OCI-M2 (cell line): ENCODE measurements at regions not wholly inside any gene's neighbourhood (a gene's known extent, or its start where the extent isn't known, plus 50 kb on each side); places are given as distances from the start of the nearest gene placed in this dataset.
A peak's percentile ranks its signal among the peaks of the same experiment; 100 is the strongest.
"Not testable (repeated sequence)": the region's sequence is repeated elsewhere in the genome, so short reads cannot be mapped to it uniquely, and the experiment has no call there.

Experiments used
- DNase-seq: peaks from one replicate; lab custom pipeline; 2025; ENCODE audit not compliant: unreplicated experiment; lab: John Stamatoyannopoulos, UW

DNA sequence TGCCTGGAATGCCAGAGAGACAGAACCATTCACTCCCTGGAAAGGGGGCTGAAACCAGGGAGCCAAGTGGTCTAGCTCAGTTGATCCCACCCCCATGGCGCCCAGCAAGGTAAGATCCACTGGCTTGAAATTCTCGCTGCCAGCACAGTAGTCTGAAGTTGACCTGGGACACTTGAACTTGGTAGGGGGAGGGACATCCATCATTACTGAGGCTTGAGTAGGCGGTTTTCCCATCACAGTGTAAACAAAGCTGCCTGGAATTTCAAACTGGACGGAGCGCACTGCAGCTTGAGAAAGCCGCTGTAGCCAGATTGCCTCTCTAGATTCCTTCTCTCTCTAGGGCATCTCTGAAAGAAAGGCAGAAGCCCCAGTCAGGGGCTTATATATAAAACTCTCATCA, 310.7 kb upstream of the DPPA4 start:
- no peak for DNase-seq

DNA sequence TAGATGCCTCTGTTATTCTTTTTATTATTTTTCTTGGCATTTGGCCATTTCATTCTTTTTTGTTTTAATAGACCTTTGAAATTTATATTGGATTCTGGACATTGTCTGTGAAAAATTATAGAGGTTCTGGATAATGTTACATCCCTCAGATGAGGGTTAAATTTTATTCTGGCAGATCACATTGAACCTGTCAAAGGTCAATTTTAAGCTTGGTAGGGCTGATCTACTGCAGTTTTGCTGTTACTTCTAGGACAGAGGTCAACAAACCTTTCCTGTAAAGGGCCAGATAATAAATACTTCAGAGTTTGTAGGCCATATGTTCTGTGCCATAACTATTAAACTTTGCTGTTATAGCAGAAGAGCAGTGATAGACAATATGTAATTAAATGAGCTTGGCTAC, 318.9 kb upstream of the DPPA4 start:
- no peak for DNase-seq

DNA sequence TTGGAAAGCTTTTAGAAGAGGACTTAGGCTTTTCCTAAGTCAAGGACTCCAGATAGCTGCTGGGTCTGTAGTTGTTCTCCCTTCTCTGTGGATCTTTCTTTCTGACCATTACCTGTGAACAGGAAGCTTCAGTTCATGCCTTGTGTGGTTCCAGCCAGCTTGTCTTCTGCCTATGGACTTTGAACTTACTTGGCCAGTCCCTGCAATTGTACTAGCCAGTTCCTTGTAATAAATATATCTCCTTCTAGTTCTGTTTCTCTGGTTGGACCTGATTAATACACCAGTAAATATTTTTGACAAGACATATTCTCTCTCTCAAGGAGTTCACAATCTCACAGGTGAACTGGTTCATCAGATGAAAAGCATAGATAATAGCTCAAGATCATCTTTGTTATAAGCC, 341.3 kb upstream of the DPPA4 start:
- DNase-seq = no peak

DNA sequence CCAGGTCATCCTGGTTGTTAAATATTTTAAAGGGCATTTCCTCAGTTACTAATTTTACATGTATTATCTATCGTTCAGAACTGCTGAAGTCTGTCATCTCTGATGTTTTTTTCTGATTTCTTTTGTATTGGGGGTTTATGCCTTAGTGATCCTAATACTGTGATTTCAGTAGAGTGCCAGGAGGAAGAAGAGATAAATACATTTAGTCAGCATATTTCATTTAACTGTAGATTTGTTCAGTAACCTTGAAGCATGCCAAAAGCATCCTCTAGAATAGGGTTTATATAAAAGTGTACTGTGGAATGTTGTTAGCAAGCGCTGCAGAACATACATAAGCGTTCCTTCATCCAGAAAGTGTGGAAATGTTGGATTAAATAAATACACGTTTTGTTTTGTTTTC, 342.3 kb upstream of the DPPA4 start:
- no peak for DNase-seq

DNA sequence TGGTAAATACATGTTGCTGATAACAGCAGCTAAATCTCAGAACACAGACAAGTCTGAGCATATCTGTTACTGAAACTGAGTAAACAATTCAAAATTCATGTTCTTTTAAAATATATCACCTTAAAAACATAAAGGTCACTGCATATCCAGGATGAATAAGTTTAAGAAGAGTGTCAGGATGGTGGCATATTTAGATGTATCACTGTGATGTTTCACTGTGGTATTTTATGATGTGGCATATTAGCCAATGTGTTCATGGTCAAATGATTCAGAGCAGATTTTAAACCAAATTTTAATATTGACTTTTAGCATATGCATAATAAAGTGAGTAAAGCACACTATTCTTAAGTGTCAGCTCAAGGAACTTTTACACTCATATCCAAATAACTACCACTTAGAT, 346.4 kb upstream of the DPPA4 start:
- DNase-seq = no peak

DNA sequence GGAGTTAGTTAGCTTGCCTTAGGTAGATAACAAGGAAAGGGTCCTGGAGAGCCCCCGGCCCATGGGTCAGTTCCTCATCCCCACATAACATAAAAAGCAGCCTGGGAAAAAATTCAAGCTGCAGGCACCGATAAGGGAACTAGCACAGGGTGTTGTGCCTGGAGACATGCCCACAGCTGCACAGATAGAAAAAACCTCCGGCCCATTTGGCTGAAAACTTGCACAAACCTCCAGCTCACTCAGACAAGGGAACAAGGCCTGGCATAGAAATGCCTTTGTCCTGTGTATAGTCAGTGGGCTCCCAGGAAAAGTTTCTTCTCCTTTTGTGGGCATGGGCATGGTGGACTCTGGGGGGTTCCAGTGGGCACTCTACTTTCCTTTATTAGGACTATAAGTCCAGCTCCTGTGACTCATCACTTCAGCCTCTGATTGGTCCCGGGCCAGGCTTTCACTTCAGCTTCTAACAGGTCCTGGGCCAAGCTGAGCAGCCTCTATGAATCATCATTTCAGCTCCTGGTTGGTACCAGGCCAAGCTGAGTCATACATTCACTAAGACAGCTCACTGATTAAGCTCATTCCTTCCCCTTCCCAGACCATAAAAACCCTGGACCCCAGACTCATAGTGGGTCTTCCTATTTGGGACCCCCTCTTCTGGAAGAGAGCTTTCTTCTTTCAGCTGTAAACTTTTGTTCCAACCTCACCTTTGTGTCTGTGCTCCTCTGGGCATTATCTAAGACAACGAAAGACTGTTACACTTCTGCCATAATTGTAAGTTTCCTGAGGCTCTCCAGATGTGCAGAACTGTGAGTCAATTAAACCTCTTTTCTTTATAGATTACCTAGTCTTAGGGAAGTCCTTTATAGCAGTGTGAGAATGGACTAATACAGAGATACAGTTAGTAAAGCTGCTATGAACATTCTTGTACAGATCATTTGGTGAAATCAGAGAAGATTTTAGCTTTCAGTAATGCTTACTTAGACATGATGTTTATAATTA, 348.0 kb upstream of the DPPA4 start:
- DNase-seq = no peak

DNA sequence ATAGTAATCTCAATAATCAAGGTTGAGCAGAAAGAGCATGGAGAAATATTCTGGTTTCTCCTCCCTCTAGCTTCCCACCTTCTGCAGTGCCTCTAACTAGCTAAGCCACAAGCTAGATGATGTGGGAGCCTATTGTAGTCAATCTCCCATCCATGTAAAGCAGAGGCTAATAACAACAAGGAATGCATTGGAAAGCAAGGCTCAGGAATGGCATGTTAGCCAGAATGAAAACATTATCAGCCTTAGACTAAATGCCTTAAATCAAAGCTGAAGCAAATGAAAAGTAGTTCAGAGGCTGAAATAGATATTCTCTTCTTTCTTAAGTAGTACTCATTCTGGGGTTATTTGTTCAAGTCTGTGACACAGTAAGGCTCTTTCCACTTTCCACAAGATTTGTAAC, 350.3 kb upstream of the DPPA4 start:
- no peak for DNase-seq

DNA sequence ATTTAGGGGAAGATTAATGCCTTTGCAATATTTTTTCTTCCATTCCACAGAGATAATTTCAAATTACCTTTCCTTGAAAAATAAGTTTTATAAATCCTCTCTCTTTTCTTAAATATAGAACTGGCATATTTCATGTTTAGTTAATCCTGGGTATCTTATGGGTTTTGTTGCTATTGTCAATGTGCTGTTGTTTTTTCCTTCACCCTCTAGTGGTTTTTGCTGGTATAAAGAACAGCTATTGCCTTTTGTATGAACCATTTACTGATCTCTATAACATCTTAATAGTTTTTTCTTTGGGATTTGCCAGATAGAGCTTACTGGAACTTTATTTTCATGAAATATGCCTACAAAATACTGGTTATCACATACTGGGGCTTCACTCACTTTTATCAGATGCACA, 359.6 kb upstream of the DPPA4 start:
- DNase-seq = no peak

DNA sequence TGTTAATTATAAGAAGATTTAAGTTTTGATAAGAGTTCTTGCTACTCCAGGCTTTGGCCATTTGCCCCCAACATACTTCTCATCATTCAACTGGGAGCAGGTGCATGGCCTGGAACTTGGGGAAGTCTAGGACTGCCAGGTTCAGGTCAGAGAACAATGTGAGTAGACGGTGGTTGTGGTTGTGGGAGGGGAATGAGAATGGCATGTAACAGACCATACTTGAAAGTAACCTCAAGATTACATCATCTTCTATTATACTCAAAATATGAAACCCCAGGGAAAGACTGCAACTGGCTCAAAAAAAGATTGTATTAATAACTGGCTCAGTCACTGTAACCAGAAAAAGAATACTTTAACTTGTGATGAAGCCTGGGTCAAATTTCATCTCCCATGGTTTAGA, 364.9 kb upstream of the DPPA4 start:
- no peak for DNase-seq

DNA sequence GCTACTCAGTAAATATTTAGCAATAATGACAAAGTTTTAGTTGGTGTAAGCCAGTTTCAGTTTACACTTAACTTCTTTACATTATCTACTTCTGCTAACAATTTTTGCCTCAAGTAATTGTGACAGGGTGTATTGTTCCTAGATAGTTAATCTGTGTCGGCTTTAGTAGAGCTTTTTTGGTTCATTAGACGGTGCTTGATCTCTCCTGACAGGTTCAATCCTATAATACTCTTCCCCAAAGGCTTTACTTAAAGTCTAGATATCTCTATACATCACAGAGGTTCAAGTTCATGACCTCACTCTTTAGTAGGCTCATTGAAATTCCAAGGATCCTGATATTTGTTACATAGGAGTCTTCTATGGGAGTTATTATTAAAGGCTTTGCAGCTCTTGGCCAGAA, 365.6 kb upstream of the DPPA4 start:
- no peak for DNase-seq

DNA sequence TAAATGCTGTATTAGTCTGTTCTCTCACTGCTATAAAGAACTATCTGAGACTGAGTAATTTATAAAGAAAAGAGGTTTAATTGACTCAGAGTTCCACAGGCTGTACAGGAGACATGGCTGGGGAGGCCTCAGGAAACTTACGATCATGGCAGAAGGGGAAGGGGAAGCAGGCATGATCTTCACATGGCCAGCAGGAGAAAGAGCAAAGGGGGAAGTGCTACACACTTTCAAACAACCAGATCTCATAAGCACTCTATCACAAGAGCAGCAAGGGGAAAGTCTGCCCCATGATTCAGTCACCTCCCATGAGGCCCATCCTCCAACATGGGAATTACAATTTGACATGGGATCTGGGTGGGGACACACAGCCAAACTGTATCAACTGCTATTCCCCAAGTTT, 367.8 kb upstream of the DPPA4 start:
- DNase-seq = not testable (repeated sequence)

DNA sequence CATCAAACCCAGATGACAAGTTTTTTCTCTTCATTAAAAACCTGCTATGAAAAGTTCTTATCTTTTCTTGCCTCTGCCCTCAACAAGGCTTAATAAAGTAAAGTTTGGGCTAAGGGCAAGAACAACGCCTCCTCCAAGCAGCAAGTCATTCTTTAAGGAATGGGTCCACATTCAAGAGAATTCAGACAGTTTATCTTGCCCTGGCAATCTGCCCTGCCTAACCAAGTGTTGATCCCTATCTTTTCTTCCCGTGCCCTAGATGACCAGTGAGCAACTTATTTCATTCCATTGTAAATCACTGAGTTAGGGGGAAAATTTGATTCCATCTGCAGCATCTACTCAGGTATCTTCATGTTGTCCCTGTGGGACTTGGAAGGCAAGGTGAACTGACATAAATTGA, 370.3 kb upstream of the DPPA4 start:
- DNase-seq = no peak

DNA sequence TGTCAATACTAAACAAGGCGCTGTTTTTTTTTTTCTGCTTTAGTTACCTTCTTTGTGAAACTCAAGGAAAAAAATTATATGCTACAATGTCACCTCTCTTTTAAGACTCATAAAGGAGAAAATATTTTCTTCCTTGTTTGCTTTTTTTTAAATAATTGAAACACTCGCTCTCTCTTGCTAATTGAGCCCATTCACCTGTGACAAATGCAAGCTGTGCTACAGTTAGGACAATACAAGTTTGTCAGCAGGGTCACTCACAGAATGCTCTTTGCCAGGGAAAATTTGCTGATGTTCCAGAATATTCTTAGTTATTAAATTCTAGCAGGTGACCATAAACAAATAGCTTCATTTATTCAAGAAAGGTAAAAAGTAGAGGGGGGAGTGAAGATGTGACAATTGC, 375.9 kb upstream of the DPPA4 start:
- no peak for DNase-seq

DNA sequence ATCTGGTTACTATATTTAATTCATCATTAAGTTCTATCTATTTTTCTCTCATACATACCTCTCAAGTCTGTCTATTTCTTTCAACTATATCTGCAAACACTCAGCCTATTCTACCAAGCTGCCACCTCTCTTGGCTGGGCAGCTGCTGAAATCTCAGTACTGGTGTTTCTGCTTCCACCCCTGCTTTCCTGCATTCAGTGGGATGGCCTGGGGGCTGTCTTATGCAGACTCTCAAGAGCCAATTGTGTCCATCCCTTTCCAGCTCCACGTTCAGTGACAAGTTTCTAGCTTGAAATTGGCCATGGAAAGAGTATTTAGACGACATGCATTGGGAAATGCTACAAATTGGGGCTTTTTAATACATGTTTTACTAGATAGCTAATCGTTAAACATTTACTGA, 378.4 kb upstream of the DPPA4 start:
- DNase-seq = no peak

DNA sequence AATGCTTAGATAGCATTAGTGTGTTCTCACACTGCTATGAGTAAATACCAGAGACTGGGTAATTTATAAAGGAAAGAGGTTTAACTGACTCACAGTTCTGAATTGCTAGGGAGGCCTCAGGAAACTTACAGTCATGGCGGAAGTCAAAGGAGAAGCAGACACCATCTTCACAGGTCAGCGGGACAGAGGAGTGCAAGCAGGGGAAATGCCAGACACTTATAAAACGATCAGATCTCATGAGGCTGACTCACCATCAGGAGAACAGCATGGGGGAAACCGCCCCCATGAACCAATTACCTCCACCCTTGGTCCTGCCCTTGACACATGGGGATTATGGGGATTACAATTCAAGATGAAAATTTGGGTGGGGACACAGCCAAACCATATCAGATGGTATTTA, 381.5 kb upstream of the DPPA4 start:
- no peak for DNase-seq

DNA sequence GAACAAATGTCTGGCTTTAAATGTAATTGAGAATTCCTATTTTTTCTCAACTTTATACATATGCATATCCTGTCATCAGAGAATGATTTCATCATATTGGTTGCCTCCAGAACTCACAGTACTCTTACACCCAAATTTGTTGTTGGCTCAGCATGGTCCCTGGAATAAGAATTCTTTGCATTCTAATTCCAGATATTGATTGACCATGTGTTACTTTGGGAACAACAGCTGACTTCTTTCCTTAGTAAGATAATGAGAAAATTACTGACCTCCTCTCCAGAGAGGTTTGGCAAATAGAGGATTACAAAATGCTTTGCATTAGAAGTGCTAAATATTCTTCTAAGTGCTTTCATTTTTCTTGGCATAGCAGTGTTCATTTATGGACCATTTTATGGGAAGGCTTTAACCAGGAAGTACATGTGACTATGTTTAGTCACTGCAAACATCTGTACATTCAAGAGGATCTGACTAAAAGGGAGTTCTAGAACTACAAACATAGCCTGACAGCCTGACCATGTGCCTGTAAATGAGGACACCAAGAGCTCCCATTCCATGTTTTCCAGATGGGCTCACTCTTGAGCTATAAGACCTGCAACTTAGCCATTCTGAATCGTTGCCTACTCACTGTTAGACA, 391.6 kb upstream of the DPPA4 start:
- no peak for DNase-seq

DNA sequence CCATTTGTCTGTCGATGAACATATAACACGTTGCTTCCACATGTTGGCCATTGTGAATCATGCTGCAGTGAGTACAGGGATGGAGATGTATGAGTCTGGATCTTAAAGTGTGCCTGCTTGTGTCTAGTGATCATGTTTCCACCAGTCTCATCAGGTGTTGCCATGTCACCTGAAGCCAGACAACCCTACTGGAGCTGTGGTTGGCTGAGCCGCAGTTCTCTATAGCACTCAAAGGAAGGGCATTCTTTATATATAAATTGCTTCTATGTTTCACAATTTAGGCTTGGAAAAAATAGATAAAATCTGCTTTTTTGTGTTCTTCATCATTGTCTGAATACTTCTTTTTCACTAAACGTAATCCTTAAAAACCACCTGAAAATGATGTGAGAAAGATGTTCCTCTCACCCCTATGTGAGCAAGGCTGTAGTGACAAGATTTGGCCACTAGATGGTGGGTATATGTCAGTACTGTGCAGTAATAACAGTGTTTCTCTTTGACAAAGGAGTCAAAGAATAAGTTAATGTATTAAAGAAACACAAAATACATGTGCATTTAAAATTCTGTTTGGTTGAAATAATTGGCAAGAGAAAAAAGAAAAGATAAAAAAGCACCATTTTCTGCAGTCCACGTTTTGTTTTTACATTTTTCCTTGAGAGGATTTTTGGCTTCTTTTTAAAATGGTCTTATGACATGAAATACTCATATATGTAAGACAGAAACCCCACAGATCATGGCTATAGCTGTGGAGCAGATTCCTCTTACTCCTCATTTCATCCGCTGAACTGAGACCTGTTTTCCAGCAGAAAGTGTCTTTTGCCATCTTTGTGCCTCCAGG, 394.5 kb upstream of the DPPA4 start:
- DNase-seq = peak; percentile 5

DNA sequence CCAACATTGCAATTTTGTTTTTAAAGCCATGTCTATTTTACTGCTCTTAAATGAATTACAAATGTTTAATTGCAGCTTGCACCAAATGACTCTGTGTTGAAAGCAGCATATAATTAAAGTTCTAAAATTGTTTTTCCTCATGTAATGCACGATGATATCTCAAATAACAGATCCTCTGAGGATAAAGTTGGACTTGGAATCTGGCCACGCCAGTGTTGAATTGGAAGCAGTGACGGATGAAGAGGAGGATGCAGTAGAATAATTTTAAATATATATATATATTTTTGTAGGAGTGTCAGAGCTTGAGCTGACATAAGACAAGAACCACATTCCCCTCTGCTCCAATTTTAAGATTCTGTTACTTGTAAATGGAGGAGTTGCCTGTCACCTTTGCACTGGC, 406.6 kb upstream of the DPPA4 start:
- DNase-seq = no peak

DNA sequence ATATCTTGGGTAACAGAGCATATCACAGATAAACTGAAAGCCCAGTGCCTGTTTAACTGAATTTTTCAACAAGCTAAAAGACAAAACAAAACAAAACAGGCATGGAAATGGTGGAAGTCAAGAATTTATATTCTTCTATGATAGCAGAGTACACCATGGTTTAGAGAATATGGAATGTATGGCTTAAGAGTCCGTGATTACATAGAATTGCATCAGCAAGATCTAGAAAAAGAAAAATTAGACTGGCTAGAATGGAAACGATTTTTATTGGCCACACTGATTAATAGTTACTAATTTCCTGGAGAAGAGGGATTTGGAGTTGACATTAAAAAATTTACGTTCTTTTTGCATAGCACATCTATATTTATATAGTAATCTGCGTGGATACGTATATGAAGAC, 435.2 kb upstream of the DPPA4 start:
- no peak for DNase-seq

DNA sequence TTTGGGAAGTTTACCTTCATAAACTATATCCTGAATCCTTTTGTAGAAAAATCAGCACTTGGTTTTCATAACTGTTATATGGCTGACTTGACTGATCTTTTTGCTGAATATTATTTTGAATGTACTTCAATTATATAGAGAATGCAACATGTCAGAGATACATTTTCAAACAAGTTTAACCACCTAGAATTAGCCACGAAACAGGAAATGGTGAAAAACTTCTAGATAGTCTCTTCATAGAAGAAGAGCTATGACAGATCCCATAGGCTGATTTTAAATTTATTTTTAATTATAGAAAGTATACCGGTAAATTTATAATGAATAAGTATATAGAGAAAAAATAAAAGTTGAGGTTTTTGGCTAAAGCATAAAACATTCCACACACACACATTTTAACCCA, 436.8 kb upstream of the DPPA4 start:
- no peak for DNase-seq

DNA sequence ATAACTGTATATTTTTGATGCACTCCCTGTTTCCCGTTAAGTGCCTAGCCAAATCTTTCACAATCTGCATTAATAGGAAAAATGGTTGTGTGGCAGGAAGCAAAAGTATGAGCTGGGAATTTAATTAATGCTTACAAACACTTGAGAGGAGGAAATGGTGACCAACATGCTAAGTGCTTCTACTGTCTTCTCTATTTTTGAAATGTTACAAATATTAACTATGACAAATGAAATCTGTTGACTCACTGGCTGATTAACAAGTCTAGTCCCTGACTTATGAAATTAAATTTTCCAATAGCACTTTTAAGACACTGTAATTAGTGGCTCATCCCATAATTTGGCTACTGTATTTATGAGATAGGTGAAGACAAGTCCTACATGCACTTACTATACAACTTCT, 446.9 kb upstream of the DPPA4 start:
- DNase-seq = no peak
